ENCODE measurements at regions not wholly inside any gene's neighbourhood (a gene's known extent, or its start where the extent isn't known, plus 50 kb on each side); places are given as distances from the start of the nearest gene placed in this dataset.

DNA sequence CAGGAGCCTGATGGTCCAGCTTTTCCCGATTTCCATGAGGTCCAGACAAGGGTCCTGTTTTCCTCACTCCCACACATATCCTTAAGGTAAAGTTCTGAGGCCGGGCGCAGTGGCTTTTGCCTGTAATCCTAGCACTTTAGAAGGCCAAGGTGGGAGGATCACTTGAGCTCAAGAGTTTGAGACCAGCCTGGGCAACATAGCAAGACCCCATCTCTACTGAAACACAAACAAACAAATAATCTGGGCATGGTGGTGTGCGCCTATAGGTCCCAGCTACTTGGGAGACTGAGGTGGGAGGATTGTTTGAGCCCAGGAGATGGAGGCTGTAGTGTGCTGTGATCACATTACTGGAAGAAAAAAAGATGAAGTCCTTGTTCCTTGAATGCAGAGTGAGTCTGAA, 53.2 kb upstream of the IYD start:
- TF ChIP-seq, protein P1, sequence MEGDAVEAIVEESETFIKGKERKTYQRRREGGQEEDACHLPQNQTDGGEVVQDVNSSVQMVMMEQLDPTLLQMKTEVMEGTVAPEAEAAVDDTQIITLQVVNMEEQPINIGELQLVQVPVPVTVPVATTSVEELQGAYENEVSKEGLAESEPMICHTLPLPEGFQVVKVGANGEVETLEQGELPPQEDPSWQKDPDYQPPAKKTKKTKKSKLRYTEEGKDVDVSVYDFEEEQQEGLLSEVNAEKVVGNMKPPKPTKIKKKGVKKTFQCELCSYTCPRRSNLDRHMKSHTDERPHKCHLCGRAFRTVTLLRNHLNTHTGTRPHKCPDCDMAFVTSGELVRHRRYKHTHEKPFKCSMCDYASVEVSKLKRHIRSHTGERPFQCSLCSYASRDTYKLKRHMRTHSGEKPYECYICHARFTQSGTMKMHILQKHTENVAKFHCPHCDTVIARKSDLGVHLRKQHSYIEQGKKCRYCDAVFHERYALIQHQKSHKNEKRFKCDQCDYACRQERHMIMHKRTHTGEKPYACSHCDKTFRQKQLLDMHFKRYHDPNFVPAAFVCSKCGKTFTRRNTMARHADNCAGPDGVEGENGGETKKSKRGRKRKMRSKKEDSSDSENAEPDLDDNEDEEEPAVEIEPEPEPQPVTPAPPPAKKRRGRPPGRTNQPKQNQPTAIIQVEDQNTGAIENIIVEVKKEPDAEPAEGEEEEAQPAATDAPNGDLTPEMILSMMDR (IDR thresholded peaks at IDR 0.05) = no peak
- TF ChIP-seq POLR2A (IDR thresholded peaks at IDR 0.05) = no peak

Data from heart left ventricle (tissue), 13 donors.